GM18498 (cell line): ENCODE measurements at regions not wholly inside any gene's neighbourhood (a gene's known extent, or its start where the extent isn't known, plus 50 kb on each side); places are given as distances from the start of the nearest gene placed in this dataset.
"Not testable (repeated sequence)": the region's sequence is repeated elsewhere in the genome, so short reads cannot be mapped to it uniquely, and the experiment has no call there.

Experiments used
- ATAC-seq: cut with Tn5 transposase; IDR thresholded peaks from one replicate; pipeline ENCODE4 v1.9.1; 2021; ENCODE audit warnings: mild to moderate bottlenecking, moderate library complexity; ENCODE audit not compliant: unreplicated experiment

- ATAC-seq, result no peak
Measured at GRCh38 chr2:3116371-3116770, 261.2 kb downstream of the EIPR1 start.

- ATAC-seq, result no peak
Measured at GRCh38 chr2:3115301-3116042, 262.1 kb downstream of the EIPR1 start.

- no peak for ATAC-seq
Measured at GRCh38 chr2:3114406-3115185, 263.0 kb downstream of the EIPR1 start.

GRCh38 chr2:3113769-3114168, 263.8 kb downstream of the EIPR1 start:
- ATAC-seq, result no peak

DNA sequence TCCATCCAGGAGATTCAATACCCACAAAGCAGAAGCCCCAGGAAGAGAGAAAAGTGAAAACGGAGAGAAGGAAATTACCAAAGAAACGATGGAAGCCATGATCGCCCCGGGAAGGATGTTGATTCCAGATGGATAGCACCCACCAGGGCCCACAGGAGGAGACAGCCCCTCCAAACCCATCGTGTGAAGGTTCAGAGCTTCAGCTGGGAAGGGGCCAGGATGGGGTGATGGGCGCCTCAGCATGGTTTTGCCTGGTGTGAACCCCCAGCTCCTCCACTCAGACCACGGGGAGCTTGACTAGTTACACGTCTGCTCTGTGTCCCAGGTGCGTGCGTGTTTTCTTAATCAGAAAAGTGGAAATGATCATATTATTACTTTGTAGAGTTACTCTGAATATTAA, 264.5 kb downstream of the EIPR1 start:
- no peak for ATAC-seq

DNA sequence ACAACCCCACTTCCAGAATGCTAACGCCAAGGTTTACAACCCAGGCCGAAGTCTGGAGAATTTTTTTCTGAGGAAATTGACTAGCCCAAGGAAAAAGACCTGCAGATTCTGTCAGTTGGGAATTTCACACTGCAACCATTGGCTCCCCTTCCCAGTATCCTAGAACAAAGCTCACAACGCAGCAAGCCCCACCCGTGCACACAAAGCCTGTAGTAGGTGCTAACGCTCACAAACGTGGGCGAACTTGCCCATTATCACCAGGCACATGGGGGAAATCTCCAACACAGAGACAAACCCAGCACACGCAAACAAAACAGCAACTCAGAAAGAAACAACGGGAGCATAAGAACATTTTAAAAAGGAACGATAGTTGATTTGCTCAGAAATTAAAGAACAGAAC, 265.1 kb downstream of the EIPR1 start:
- no peak for ATAC-seq

DNA sequence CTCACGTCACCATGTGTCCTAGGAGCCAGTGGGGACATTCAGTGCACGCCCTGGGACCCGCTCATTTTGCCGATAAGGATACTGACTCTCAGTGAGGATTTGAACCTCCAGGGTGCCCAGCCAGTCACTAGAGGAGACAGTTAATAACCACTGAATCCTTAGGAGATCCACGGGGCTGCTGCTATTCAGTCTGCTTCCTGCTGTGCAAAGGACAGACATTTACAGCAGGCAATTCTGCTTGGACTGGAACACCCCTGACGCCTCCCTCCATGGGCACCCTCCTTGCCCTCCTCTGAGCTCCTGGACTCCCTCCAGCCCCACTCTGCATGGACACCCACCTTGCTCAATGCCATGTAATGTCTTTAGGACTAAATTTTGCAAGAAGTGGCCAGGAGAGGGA, 265.5 kb downstream of the EIPR1 start:
- ATAC-seq, result no peak

DNA sequence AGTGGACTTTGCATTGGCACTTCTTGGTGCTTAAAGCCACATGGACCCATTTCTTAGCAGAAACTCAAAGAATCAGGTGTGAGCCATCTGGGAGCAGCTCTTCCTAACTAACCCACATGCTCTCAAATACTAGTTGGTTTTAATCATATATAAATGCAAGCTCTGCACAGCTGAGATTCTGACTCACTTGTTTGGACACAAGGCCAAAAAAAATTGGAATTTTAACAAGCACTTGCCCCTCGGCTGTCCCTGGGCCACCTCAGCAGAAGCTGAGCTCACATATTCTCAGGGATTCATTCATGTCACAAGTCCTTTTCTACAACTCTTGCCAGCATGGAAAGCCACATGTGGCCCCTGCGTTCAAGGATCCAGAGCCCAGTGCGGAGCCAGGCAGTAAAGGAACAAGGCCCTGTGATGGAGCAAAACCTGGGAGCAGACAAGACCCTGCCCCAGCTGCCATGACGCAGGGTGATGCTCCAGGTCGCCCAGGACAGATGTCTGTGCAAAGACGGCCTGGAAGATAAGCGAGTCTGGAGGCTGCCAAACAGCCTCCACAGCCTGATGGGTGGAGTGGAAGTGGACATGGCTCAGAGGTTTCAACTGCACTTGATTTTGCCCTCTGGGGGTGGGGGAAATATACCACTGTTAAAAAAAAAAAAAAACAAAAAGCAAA, 266.5 kb downstream of the EIPR1 start:
- no peak for ATAC-seq

- ATAC-seq, result no peak
Measured at GRCh38 chr2:3110555-3110954, 267.1 kb downstream of the EIPR1 start.

DNA sequence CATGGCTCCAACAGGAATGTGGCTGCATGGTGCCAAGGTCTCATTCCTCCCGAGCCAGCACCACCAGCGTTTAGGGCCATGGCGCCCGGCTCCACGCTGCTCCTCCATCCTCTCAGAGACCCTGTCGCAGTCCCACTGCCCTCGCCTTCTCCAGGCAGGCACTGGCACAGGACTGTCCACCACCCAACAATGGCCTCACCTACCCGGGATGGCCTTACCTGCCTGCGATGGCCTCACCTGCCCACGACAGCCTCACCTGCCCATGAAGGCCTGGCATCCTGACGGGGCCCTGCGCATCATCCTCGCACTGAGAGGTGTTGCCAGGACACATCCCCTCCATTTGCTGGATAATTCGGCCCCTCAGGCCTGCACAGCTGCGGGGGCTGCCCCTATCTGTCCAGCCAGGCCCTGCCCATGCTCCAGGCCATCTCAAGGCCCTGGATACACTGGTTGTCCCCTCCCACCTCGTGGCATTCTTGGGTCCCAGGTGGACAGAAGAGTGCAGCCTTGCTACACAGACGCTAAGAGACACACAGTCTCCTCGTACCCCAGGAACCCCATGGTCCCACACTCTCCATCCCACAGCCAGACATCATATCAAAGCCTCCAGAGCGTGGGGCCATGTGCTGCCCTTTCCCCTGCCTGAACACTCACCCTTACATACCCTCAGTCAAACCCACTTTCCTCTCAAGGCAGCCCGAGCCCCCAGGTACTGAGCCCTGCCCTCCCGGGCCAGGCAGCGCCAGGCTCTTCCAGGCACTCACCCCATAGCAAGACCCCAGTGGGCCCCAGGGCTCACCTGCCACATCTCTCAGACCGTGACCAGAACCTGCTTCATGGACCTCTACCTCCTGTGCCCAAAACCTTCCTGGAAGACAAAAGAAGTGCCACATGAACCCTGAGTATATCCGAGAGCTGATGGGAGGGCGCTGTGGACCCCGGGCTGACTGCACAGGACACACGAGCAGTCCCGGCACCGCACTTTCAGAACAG, 268.6 kb downstream of the EIPR1 start:
- no peak for ATAC-seq

DNA sequence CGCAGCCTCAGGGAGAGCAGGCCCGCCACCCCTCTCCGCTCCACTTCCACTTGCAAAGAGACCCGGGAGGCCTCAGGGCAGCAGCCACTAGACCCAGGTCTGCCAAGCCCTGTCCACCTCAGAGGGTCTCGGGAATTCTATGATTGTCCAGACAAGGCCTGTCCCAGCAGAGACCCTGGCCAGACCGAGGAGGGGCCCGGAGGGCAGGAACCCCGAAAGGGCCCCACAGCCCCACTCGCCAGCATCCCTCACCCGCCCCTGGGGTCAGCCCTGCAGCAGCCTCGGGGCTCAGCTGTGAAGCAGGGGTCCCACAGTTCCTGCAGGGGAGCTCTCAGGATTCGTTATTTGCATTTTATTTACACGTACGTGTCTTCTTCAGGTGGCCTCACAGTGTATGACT, 269.5 kb downstream of the EIPR1 start:
- ATAC-seq, result no peak

DNA sequence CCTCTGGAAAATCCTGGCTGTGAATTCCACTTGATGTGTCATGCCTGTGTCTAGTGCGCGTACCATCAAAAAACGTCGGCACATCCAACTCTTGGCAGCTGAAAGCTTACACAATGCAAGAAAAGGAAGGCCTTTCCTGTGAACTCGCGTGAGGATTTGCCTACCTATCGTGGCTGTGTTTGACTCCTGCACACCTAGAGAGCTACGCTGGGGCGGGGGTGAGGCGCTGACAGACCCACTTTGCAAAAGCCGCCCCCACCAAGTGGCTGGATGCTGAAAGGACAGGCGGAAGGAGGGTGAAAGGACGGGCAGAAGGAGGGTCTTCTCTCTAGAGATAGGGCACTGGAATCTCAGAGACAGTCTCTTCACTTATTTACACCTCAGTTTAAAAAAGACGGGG, 270.1 kb downstream of the EIPR1 start:
- ATAC-seq, result no peak

DNA sequence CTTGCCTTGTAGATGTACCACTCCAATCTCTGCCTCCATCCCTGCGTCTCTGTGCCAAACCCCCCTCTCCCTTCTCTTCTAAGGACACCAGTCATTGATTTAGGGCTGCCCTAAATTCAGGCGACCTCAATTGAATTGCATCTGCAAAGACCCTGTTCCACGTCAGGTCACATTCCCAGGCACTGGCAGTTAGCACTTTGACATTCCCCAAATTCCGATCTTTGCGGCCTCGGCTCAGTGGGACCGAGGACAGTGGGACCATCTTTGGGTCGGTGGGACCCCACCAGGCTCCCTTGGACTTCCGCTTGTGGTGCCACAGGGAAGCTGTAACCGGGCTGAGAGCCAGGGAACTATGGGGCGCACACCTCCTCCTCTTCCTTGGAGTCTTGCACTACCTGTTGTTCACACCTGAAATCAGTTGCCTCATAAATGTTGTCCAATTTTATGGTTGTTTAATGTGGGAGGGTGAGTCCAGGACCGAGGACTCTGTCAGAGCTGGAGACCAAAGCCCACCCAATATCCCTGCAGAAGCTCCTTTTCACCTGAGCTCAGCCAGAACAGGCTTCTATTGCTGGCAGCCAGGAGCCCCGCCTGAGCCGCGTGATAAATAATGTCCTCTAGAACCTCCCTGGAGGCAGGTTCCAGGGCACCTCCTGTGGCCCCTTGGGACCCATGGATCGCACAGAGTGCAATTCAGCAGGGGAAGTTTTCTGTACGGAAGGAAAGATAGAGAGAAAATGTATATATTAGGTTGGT, 271.6 kb downstream of the EIPR1 start:
- ATAC-seq, result no peak

DNA sequence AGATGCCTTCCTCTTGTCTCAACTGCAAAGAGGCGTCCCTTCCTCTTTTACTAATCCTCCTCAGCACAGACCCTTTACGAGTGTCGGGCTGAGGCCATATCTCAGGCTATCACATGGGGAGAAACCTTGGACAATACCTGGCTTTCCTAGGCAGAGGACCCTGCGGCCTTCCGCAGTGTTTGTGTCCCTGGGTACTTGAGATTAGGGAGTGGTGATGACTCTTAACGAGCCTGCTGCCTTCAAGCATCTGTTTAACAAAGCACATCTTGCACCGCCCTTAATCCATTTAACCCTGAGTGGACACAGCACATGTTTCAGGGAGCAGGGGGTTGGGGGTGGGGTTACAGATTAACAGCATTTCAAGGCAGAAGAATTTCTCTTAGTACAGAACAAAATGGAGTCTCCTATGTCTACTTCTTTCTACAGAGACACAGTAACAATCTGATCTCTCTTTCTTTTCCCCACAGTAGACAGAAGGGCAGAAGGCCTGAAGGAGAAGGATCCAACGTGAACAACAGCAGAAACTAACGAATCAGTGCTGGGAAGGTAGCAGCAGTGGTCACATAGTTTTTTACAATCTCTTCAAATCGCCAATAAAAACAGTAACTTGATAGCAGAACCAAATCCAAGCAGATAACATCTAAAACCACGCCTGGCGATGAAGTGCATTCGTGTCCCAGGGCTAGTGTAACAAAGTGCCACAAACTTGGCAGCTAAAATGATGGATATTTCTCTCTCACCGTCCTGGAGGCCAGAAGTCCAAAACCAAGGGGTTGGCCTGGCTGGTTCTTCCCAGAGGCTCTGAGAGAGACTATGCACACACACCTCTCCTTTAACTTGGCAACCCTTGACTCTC, 272.4 kb downstream of the EIPR1 start:
- ATAC-seq, result not testable (repeated sequence)

DNA sequence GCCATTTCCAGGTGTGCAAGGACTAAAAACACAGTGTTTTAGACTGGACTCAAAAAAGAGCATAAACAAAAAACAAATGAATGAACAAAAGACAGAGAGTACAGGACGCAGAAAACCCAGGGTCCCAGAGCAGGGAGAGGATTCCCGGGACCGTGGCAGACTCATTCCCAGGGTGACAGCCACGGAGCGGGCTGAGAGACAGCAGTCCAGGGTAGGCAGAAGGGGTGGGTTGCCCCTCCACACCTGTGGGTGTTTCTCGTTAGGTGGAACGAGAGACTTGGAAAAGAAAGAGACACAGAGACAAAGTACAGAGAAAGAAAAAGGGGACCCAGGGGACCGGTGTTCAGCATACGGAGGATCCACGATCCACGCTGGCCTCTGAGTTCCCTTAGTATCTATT, 273.4 kb downstream of the EIPR1 start:
- ATAC-seq, result no peak

DNA sequence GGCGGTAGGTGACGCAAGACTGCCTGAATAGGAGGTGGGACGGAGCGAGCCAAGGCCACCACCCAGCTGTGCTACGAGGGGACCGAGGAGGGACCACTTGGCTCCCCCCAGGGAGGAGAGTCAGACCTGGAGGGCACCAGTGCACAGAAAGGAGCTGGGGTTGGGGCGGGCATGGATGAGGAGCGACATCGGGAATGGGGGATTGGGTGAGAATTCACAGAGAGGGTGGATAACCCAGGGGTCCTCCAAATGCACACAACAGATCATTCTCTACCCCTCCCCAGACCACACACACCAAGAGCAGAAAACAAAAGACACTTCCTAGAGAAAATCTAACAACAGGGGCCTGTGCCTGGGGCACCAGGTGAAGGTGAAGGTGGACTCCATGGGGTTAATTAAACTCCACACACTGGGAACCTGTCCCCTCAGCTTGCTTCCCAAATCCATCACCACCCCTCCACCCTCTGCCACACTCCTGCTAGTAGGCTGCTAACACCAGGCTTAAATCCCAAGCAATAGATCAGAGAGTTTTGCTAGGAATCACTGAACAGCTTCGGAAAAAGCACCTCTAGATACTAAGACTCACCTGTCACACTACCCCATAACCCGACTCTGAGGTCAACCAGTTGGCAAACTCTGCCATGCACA, 274.6 kb downstream of the EIPR1 start:
- ATAC-seq, result no peak

DNA sequence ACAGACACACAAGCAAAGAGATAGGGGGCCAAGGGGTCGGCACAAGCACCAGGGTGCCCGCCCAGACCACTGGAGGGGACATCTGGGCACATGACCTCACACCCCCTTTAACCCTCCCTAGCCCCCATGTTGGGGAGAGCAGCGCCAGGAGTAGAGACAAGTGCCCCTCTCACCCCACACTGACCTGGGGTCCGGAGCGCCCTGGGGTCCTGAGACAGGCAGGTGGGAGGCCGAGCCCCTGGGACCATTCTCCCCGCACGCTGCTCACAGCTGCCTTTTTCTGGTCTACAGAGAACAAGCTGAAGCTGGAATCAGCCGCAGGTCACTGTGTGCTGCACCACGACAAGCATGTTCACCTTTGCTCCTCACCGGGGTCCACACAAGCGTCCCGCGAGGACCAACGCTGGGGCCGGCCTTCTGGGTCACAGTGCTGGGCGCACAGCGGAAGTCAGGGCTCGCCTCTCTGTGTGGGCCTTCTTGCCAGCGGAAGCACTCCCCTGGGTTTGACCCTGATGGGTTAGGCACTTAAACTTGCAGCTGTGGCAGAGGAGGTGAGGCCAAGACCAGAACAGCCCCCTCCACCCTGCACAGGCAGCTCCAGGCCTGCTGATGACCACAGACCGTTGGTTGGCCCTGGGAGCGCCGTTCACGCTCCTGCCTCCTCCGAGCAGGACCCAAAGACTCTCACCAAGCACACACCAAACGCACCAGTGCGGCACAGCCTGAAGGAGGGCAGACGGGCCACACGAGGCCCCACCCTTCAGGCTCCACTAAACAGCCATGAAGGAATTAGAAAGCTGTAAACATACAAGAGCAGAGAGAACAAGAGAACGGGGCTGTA, 275.3 kb downstream of the EIPR1 start:
- no peak for ATAC-seq
